ENCODE measurements at regions not wholly inside any gene's neighbourhood (a gene's known extent, or its start where the extent isn't known, plus 50 kb on each side); places are given as distances from the start of the nearest gene placed in this dataset.

GRCh38 chr11:104332110-104332509, 168.2 kb upstream of the PDGFD start:
- FAIRE-seq (no peak), DNase-seq (no peak)
- intact Hi-C loops (cut with DNase I) = no loop called here

DNA sequence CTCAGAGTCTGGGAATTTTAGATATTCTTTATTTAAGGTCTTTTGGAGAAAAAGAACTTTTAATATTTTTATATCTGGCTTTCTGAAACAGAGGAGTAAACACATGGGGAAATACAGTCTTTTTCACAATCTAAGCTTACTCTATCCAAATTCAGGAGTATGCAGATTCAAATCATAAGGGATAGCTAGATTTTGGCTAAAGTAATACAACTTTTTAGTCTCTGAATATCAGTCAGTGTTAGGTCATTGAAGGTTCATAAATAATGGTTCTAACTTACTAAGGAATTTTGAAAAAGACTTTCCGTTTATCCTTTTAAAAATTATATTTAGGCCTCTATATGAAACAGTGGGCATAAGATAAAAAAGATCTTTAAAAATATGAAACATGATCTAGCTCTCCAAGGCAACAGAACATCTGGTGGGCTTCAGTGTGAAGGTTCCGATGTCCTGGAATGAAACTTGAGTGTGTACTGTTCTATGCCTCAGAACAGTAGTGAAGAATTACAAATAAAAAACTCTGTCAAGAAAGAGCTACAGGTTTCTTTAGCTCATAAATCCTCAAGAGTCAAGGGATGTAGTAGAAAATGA, 165.2 kb upstream of the PDGFD start:
- intact Hi-C loops (cut with DNase I) = no loop called here

More at GRCh38 chr11:104332110-104332509, 168.2 kb upstream of the PDGFD start:
- Histone ChIP-seq H3K9ac (ENCODE audit: low read length in 3 of 3) (no peak overlapping the region), H3K4me1 (ENCODE audit: control insufficient read depth in 2 of 3, insufficient read depth in 2 of 3, low read depth in 1 of 3, low read length in 3 of 3) (no peaks in the 10 kb centered on the region), H3K36me3 (ENCODE audit: control insufficient read depth in 2 of 3, insufficient read depth in 3 of 3, low read length in 3 of 3) (no peaks in the 10 kb centered on the region), H3K27me3 (ENCODE audit: control insufficient read depth, insufficient read depth, low read length) (no peaks in the 10 kb centered on the region), H3K27ac (ENCODE audit: low read depth in 2 of 2, low read length in 2 of 2) (no peak overlapping the region), H3K4me3 (ENCODE audit: low read length in 3 of 3) (no peak overlapping the region), H3K9me3 (ENCODE audit: control insufficient read depth in 2 of 3, insufficient read depth in 1 of 3, low read length in 3 of 3) (no peaks in the 10 kb centered on the region)
- TF ChIP-seq CTCF (IDR thresholded peaks at IDR 0.05; ENCODE audit: borderline replicate concordance, extremely low read depth, insufficient read depth) = no peak

GRCh38 chr11:104328512-104328907, 164.6 kb upstream of the PDGFD start:
- Histone ChIP-seq H3K27ac (ENCODE audit: low read depth in 2 of 2, low read length in 2 of 2) (no peak overlapping the region), H3K9me3 (ENCODE audit: control insufficient read depth in 2 of 3, insufficient read depth in 1 of 3, low read length in 3 of 3) (no peaks in the 10 kb centered on the region), H3K4me3 (ENCODE audit: low read length in 3 of 3) (no peak overlapping the region), H3K27me3 (ENCODE audit: control insufficient read depth, insufficient read depth, low read length) (no peaks in the 10 kb centered on the region), H3K36me3 (ENCODE audit: control insufficient read depth in 2 of 3, insufficient read depth in 3 of 3, low read length in 3 of 3) (no peaks in the 10 kb centered on the region), H3K4me1 (ENCODE audit: control insufficient read depth in 2 of 3, insufficient read depth in 2 of 3, low read depth in 1 of 3, low read length in 3 of 3) (no peaks in the 10 kb centered on the region), H3K9ac (ENCODE audit: low read length in 3 of 3) (no peak overlapping the region)
- intact Hi-C loops (cut with DNase I) = no loop called here
- DNase-seq = no peak
- no peak for TF ChIP-seq CTCF (IDR thresholded peaks at IDR 0.05; ENCODE audit: borderline replicate concordance, extremely low read depth, insufficient read depth)
- FAIRE-seq = no peak

More for the DNA sequence above, 165.2 kb upstream of the PDGFD start:
- Histone ChIP-seq H3K9me3 (ENCODE audit: control insufficient read depth in 2 of 3, insufficient read depth in 1 of 3, low read length in 3 of 3) (no peaks in the 10 kb centered on the region), H3K9ac (ENCODE audit: low read length in 3 of 3) (no peak overlapping the region), H3K27ac (ENCODE audit: low read depth in 2 of 2, low read length in 2 of 2) (no peak overlapping the region), H3K27me3 (ENCODE audit: control insufficient read depth, insufficient read depth, low read length) (no peaks in the 10 kb centered on the region), H3K36me3 (ENCODE audit: control insufficient read depth in 2 of 3, insufficient read depth in 3 of 3, low read length in 3 of 3) (no peaks in the 10 kb centered on the region), H3K4me1 (ENCODE audit: control insufficient read depth in 2 of 3, insufficient read depth in 2 of 3, low read depth in 1 of 3, low read length in 3 of 3) (no peaks in the 10 kb centered on the region), H3K4me3 (ENCODE audit: low read length in 3 of 3) (no peak overlapping the region)
- DNase-seq (no peak), FAIRE-seq (no peak)
- no peak for TF ChIP-seq CTCF (IDR thresholded peaks at IDR 0.05; ENCODE audit: borderline replicate concordance, extremely low read depth, insufficient read depth)

All from kidney (tissue), 13 donors.